Stimulated activated CD4-positive, alpha-beta T cell treated with anti-CD3 and anti-CD28 coated beads, Interleukin-1b, Interleukin-23, amount 100 ng/mL, for 4 hours (primary cell): ENCODE measurements at regions not wholly inside any gene's neighbourhood (a gene's known extent, or its start where the extent isn't known, plus 50 kb on each side); places are given as distances from the start of the nearest gene placed in this dataset.

ENCODE experiments used
- DNase-seq, 2 donors: peaks; one replicate each; pipeline ENCODE4 v3.0.0-alpha.2; 2020; ENCODE audit warnings: low read depth in 2 of 2

GRCh38 chrX:129176710-129177109 lies 346.6 kb downstream of the SMARCA1 start:
- no peak for DNase-seq

- DNase-seq = no peak
These were observed 362.2 kb downstream of the SMARCA1 start for GRCh38 chrX:129161108-129161507.

GRCh38 chrX:129158505-129158904 lies 364.8 kb downstream of the SMARCA1 start:
- DNase-seq = no peak

GRCh38 chrX:129145840-129146272 lies 377.4 kb downstream of the SMARCA1 start:
- DNase-seq = no peak

- DNase-seq = no peak
These were observed 377.9 kb downstream of the SMARCA1 start for GRCh38 chrX:129145385-129145784.

- no peak for DNase-seq
These were observed 378.9 kb downstream of the SMARCA1 start for GRCh38 chrX:129144172-129145038.

- DNase-seq = no peak
These were observed 383.3 kb downstream of the SMARCA1 start for GRCh38 chrX:129139837-129140598.

GRCh38 chrX:129125122-129125914 lies 398.0 kb downstream of the SMARCA1 start:
- DNase-seq = no peak

GRCh38 chrX:129123795-129124194 lies 399.5 kb downstream of the SMARCA1 start:
- no peak for DNase-seq

GRCh38 chrX:129116676-129117470 lies 406.4 kb downstream of the SMARCA1 start:
- DNase-seq = no peak

- DNase-seq = no peak
These were observed 407.4 kb downstream of the SMARCA1 start for GRCh38 chrX:129115935-129116334.

GRCh38 chrX:129115104-129115503 lies 408.2 kb downstream of the SMARCA1 start:
- no peak for DNase-seq

GRCh38 chrX:129111081-129111798 lies 412.1 kb downstream of the SMARCA1 start:
- DNase-seq = no peak

- DNase-seq = no peak
These were observed 414.4 kb downstream of the SMARCA1 start for GRCh38 chrX:129108936-129109335.

GRCh38 chrX:129099207-129099606 lies 424.1 kb downstream of the SMARCA1 start:
- no peak for DNase-seq

GRCh38 chrX:129097668-129098067 lies 425.6 kb downstream of the SMARCA1 start:
- DNase-seq = no peak

GRCh38 chrX:129093706-129094105 lies 429.6 kb downstream of the SMARCA1 start:
- no peak for DNase-seq

- DNase-seq = no peak
These were observed 430.5 kb downstream of the SMARCA1 start for GRCh38 chrX:129092757-129093156.

GRCh38 chrX:129092242-129092641 lies 431.0 kb downstream of the SMARCA1 start:
- DNase-seq = no peak

- DNase-seq = no peak
These were observed 432.2 kb downstream of the SMARCA1 start for GRCh38 chrX:129091097-129091496.

- no peak for DNase-seq
These were observed 436.5 kb downstream of the SMARCA1 start for GRCh38 chrX:129086802-129087201.
